ENCODE measurements at regions not wholly inside any gene's neighbourhood (a gene's known extent, or its start where the extent isn't known, plus 50 kb on each side); places are given as distances from the start of the nearest gene placed in this dataset.

DNA sequence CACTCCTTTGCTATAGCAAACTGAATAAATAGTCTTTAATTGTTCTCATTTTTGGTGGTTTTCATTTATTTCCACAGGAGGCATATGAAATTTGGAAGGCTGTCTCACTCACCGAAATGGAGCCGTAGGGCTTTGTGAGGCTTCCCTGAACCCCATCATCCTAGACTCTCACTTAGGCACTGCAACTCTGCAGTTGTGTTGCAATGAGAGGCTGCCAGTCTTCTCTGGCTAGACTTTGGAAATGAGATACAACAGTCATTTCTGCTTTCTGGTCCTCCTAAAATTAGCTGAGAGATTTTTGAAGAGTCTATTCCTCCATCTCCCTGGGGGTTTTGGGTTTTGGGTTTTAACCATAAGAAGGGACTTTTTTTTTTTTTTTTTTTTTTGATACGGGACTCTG is 146.5 kb downstream of the SH3BGRL start:
- intact Hi-C loops (cut with DNase I) = no loop called here
- TF ChIP-seq POLR2A (IDR thresholded peaks at IDR 0.05) = no peak
- TF ChIP-seq, protein P1, sequence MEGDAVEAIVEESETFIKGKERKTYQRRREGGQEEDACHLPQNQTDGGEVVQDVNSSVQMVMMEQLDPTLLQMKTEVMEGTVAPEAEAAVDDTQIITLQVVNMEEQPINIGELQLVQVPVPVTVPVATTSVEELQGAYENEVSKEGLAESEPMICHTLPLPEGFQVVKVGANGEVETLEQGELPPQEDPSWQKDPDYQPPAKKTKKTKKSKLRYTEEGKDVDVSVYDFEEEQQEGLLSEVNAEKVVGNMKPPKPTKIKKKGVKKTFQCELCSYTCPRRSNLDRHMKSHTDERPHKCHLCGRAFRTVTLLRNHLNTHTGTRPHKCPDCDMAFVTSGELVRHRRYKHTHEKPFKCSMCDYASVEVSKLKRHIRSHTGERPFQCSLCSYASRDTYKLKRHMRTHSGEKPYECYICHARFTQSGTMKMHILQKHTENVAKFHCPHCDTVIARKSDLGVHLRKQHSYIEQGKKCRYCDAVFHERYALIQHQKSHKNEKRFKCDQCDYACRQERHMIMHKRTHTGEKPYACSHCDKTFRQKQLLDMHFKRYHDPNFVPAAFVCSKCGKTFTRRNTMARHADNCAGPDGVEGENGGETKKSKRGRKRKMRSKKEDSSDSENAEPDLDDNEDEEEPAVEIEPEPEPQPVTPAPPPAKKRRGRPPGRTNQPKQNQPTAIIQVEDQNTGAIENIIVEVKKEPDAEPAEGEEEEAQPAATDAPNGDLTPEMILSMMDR (IDR thresholded peaks at IDR 0.05) = no peak
- H3K27me3 ChIP-seq = peaks cover 4% of the 10 kb centered on the region
- DNase-seq = no peak
- no peaks in the 10 kb centered on the region for H3K36me3 ChIP-seq (replicated peaks in 1 of 2)
- no peak overlapping the region for H3K27ac ChIP-seq
- H3K4me3 ChIP-seq = no peak overlapping the region
- H3K4me1 ChIP-seq (replicated peaks in 1 of 2) = no peaks in the 10 kb centered on the region
- WGBS, 4 donors = 78 to 95% (median 91%) methylated on average over 3 of the region's 3 CpGs
- H3K9me3 ChIP-seq (replicated peaks in 1 of 3) = no peaks in the 10 kb centered on the region

DNA sequence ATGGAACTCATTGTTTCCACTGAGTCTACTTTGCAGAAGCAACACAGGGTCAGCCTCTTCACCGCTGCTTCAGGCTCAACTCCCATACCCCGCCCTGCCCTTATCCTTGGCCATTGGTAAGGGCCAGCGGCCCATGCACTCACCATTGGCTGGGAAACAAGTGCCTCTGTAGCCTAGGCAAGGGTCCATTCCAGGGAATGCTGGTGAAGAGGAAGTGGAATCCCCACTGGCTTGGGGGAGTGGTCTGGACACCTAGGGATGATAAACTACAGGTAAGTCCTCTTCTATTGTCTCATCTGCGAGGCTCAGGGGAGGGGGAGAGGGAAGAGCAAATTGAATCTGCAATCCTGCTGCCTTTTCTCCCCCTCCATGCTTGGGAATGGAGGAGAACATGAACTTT is 153.1 kb downstream of the SH3BGRL start:
- no peaks in the 10 kb centered on the region for H3K9me3 ChIP-seq (replicated peaks in 1 of 3)
- no peaks in the 10 kb centered on the region for H3K4me1 ChIP-seq (replicated peaks in 1 of 2)
- intact Hi-C loops (cut with DNase I) = no loop called here
- no peak for DNase-seq
- no peaks in the 10 kb centered on the region for H3K36me3 ChIP-seq (replicated peaks in 1 of 2)
- H3K27me3 ChIP-seq = peaks cover 4% of the 10 kb centered on the region
- H3K27ac ChIP-seq = no peak overlapping the region
- TF ChIP-seq POLR2A (IDR thresholded peaks at IDR 0.05) = no peak
- TF ChIP-seq, protein P1 (IDR thresholded peaks at IDR 0.05) = no peak
- H3K4me3 ChIP-seq = no peak overlapping the region
- WGBS, 4 donors = 58 to 87% (median 76%) methylated on average over 4 of the region's 4 CpGs

DNA sequence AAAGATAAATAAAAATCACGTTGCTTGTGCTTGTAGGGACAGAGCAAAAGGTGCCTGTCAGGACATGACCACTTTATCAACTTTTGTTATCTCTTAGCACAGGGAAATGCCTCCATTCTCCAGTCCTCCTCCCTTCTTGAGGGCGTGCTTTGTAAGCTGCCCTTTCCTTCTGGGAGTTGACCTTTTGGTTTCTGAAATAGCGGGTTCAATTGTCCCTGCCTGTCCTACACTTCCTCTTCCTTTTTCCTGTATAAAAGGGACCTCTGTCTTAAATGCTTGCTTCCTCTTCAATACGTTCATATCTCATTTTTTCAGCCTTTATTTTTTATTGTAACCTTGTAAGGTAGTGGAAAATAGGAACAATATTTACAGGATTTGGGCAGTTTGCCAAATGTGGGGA is 153.5 kb downstream of the SH3BGRL start:
- Histone ChIP-seq H3K27ac (no peak overlapping the region), H3K36me3 (replicated peaks in 1 of 2) (no peaks in the 10 kb centered on the region), H3K9me3 (replicated peaks in 1 of 3) (no peaks in the 10 kb centered on the region), H3K4me3 (no peak overlapping the region), H3K27me3 (peaks cover 4% of the 10 kb centered on the region), H3K4me1 (replicated peaks in 1 of 2) (no peaks in the 10 kb centered on the region)
- 18 to 33% (median 25%) methylated on average over 4 of the region's 4 CpGs for WGBS, 4 donors
- intact Hi-C loops (cut with DNase I) = no loop called here
- DNase-seq = no peak
- no peak for TF ChIP-seq POLR2A (IDR thresholded peaks at IDR 0.05)
- TF ChIP-seq, protein P1 (IDR thresholded peaks at IDR 0.05) = no peak

DNA sequence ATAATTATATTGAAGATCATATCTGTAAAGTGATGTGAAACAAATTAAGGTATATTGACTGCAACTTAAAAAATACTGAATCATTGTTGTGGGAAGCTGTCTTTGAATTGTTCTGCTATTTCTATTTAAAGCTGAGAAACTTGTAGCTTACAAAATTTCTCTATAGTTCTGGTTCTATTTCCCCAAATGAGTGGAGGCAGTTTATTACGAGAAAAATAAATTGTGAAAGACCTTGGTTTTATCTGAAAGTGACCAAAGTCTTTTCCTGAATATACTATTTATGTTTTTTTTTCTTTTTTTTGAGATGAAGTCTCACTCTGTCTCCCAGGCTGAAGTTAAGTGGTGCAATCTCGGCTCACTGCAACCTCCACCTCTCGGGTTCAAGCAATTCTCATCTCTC is 165.4 kb downstream of the SH3BGRL start:
- Histone ChIP-seq H3K4me1 (replicated peaks in 1 of 2) (no peaks in the 10 kb centered on the region), H3K27ac (no peak overlapping the region), H3K4me3 (no peak overlapping the region), H3K9me3 (replicated peaks in 1 of 3) (no peaks in the 10 kb centered on the region), H3K36me3 (replicated peaks in 1 of 2) (no peaks in the 10 kb centered on the region), H3K27me3 (no peaks in the 10 kb centered on the region)
- no peak for DNase-seq
- 54 to 63% (median 61%) methylated on average over 3 of the region's 3 CpGs for WGBS, 4 donors
- intact Hi-C loops (cut with DNase I) = no loop called here
- TF ChIP-seq, protein P1 (IDR thresholded peaks at IDR 0.05) = no peak
- no peak for TF ChIP-seq POLR2A (IDR thresholded peaks at IDR 0.05)
